HL-60 (cell line): ENCODE measurements at regions not wholly inside any gene's neighbourhood (a gene's known extent, or its start where the extent isn't known, plus 50 kb on each side); places are given as distances from the start of the nearest gene placed in this dataset.

ENCODE experiments used
- GABPA ChIP-seq: IDR thresholded peaks from 2 replicates; pipeline ENCODE4 v1.6.1; 2012; ENCODE audit warnings: low read depth
- POLR2AphosphoS5 ChIP-seq: IDR thresholded peaks from 2 replicates; pipeline ENCODE4 v1.6.1; 2012; ENCODE audit warnings: low read depth
- TF ChIP-seq, protein P1 (sequence below): IDR thresholded peaks from one replicate; pipeline ENCODE4 v1.5.1; 2011; ENCODE audit warnings: low read length, control low read depth, inconsistent platforms; ENCODE audit not compliant: insufficient read depth

DNA sequence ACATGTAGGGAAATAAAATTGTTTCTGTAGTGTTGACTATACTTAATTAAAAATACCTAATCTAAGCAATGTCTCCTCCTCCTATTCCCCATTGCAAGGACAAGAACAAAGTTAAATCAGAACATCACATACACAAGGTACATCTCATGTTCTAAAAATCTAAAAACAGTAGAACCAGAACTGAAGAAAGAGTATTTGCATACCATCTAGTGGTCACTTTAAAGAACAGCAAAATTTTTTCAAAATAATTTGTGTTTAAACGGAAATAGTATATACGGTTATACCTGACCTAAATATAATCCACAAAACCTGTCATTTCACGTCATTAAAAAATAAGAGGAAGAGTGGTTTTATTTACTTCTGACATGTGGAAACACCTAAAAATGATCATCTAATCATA, 294.3 kb upstream of the KCNH7 start:
- TF ChIP-seq, protein P1, sequence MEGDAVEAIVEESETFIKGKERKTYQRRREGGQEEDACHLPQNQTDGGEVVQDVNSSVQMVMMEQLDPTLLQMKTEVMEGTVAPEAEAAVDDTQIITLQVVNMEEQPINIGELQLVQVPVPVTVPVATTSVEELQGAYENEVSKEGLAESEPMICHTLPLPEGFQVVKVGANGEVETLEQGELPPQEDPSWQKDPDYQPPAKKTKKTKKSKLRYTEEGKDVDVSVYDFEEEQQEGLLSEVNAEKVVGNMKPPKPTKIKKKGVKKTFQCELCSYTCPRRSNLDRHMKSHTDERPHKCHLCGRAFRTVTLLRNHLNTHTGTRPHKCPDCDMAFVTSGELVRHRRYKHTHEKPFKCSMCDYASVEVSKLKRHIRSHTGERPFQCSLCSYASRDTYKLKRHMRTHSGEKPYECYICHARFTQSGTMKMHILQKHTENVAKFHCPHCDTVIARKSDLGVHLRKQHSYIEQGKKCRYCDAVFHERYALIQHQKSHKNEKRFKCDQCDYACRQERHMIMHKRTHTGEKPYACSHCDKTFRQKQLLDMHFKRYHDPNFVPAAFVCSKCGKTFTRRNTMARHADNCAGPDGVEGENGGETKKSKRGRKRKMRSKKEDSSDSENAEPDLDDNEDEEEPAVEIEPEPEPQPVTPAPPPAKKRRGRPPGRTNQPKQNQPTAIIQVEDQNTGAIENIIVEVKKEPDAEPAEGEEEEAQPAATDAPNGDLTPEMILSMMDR = peak; percentile 9
- no peak for TF ChIP-seq POLR2AphosphoS5
- no peak for TF ChIP-seq GABPA
